ENCODE measurements at regions not wholly inside any gene's neighbourhood (a gene's known extent, or its start where the extent isn't known, plus 50 kb on each side); places are given as distances from the start of the nearest gene placed in this dataset.

GRCh38 chr6:14601490-14601889 is 483.9 kb downstream of the CD83 start:
- intact Hi-C loops (cut with micrococcal nuclease; ENCODE audit: unreplicated experiment) = no loop called here
- ATAC-seq = no peak
- BruUV-seq (replicated peaks) = no TSS peak
- H3K36me3 ChIP-seq (ENCODE audit: control insufficient read depth, insufficient read depth, low read length) = no peaks in the 10 kb centered on the region
- TF ChIP-seq SIN3A (IDR thresholded peaks at IDR 0.05; ENCODE audit: borderline replicate concordance, insufficient read depth, low read depth, low read length) = no peak
- no peak for TF ChIP-seq REST (IDR thresholded peaks at IDR 0.05; ENCODE audit: insufficient read depth in 1 of 2, low read depth in 2 of 2, low read length in 1 of 2)
- TF ChIP-seq TCF7L2 (IDR thresholded peaks at IDR 0.05; ENCODE audit: low read depth, low read length) = no peak
- TF ChIP-seq, protein P1, sequence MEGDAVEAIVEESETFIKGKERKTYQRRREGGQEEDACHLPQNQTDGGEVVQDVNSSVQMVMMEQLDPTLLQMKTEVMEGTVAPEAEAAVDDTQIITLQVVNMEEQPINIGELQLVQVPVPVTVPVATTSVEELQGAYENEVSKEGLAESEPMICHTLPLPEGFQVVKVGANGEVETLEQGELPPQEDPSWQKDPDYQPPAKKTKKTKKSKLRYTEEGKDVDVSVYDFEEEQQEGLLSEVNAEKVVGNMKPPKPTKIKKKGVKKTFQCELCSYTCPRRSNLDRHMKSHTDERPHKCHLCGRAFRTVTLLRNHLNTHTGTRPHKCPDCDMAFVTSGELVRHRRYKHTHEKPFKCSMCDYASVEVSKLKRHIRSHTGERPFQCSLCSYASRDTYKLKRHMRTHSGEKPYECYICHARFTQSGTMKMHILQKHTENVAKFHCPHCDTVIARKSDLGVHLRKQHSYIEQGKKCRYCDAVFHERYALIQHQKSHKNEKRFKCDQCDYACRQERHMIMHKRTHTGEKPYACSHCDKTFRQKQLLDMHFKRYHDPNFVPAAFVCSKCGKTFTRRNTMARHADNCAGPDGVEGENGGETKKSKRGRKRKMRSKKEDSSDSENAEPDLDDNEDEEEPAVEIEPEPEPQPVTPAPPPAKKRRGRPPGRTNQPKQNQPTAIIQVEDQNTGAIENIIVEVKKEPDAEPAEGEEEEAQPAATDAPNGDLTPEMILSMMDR (IDR thresholded peaks at IDR 0.05) = no peak
- TF ChIP-seq POLR2AphosphoS5 (IDR thresholded peaks at IDR 0.05; ENCODE audit: low read depth, low read length) = no peak
- POLR2A ChIA-PET = no interaction called here
- CTCF ChIA-PET = no interaction called here
- in situ Hi-C loops (cut with HindIII; ENCODE audit: low pct_unique_long_range_greater_than_20kb, low sequenced_read_pairs) = no loop called here
- no peaks in the 10 kb centered on the region for H3K4me1 ChIP-seq (ENCODE audit: control insufficient read depth, insufficient read depth, low read length)
- H3K4me3 ChIP-seq (ENCODE audit: low read depth in 2 of 2, low read length in 2 of 2) = no peak overlapping the region
- peaks cover 3% of the 10 kb centered on the region; the same call in 1 of the 2 replicates for H3K27me3 ChIP-seq (ENCODE audit: control insufficient read depth, insufficient read depth, low read length)
- DNase-seq (ENCODE audit: low read depth, low spot score) = no peak
- no peaks in the 10 kb centered on the region for H3K9me3 ChIP-seq (ENCODE audit: control insufficient read depth, insufficient read depth, low read depth, low read length)
- no peak overlapping the region for H3K27ac ChIP-seq (ENCODE audit: low read length)

- DNase-seq (ENCODE audit: low read depth, low spot score) (no peak), ATAC-seq (no peak)
- Histone ChIP-seq H3K27ac (ENCODE audit: low read length) (no peak overlapping the region), H3K36me3 (ENCODE audit: control insufficient read depth, insufficient read depth, low read length) (no peaks in the 10 kb centered on the region), H3K4me3 (ENCODE audit: low read depth in 2 of 2, low read length in 2 of 2) (no peak overlapping the region), H3K4me1 (ENCODE audit: control insufficient read depth, insufficient read depth, low read length) (no peaks in the 10 kb centered on the region), H3K9me3 (ENCODE audit: control insufficient read depth, insufficient read depth, low read depth, low read length) (no peaks in the 10 kb centered on the region), H3K27me3 (ENCODE audit: control insufficient read depth, insufficient read depth, low read length) (peaks cover 3% of the 10 kb centered on the region; the same call in 1 of the 2 replicates)
- in situ Hi-C loops (cut with HindIII; ENCODE audit: low pct_unique_long_range_greater_than_20kb, low sequenced_read_pairs) (no loop called here), intact Hi-C loops (cut with micrococcal nuclease; ENCODE audit: unreplicated experiment) (no loop called here)
- ChIA-PET POLR2A (no interaction called here), CTCF (no interaction called here)
- no peak for TF ChIP-seq SIN3A (IDR thresholded peaks at IDR 0.05; ENCODE audit: borderline replicate concordance, insufficient read depth, low read depth, low read length)
- no peak for TF ChIP-seq TCF7L2 (IDR thresholded peaks at IDR 0.05; ENCODE audit: low read depth, low read length)
- TF ChIP-seq, protein P1 (IDR thresholded peaks at IDR 0.05) = no peak
- TF ChIP-seq REST (IDR thresholded peaks at IDR 0.05; ENCODE audit: insufficient read depth in 1 of 2, low read depth in 2 of 2, low read length in 1 of 2) = no peak
- no peak for TF ChIP-seq POLR2AphosphoS5 (IDR thresholded peaks at IDR 0.05; ENCODE audit: low read depth, low read length)
- no TSS peak for BruUV-seq (replicated peaks)
Observed at GRCh38 chr6:14606353-14606752, 488.8 kb downstream of the CD83 start.
